ENCODE measurements at regions not wholly inside any gene's neighbourhood (a gene's known extent, or its start where the extent isn't known, plus 50 kb on each side); places are given as distances from the start of the nearest gene placed in this dataset.
"Not testable (repeated sequence)": the region's sequence is repeated elsewhere in the genome, so short reads cannot be mapped to it uniquely, and the experiment has no call there.

GRCh38 chr2:234163510-234164045, 113.1 kb downstream of the SPP2 start:
- no peak for DNase-seq

- no peak for DNase-seq
Measured at GRCh38 chr2:234162861-234163260, 112.4 kb downstream of the SPP2 start.

DNA sequence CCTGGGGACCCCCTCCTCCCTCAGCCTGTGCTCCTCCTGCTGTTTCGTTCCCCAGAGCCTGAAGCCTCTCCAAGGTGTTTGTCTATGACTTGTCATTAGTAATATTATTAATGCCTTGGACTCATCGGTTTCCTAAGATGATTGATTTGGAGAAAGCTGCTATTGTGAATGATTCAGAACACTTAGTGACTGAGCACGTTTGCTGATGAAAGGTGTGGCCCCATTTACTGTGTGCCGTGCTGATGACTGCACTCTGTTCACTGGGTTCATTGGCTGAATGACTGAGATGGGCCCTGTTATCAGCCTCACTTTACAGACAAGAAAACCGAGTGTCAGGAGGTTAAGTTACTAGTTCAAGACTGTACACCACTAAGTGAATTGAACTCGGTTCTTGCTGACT, 111.4 kb downstream of the SPP2 start:
- no peak for DNase-seq

GRCh38 chr2:234158812-234159211, 108.3 kb downstream of the SPP2 start:
- no peak for DNase-seq

DNA sequence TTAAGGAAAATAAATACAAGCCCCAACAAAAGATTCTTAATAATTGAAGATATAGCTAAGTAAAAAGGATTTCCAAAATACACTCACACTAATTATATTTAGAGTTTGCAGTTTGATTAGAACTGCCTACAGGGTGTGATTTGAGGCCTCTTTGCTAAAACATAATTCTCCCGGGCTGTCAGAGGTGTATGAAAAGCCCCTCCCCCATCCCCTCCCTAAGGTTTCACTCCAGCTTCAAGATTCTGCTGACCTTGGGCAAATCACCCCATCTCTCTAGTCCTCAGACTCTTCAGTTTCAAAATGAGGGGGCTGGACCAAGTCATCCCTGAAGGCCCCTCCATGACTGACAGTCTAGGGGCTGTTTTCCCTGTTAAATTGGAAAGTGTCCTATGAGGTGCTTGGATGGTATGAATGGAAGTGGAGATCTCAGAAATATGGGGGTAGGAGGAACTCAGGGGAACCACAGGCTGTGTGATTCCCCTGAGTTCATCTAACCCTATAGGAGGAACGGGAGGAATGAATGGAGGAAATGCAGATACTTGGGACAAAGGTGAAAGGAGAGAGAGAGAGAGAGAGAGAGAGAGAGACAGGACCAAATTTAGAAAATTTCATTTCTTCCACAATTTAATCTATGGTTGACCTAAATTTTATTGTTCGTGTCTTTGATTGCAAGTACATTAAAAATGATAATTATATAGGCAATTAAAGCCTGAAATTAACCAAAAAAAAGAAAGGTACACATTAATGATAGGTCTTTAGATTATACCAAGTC, 107.5 kb downstream of the SPP2 start:
- DNase-seq, result no peak

DNA sequence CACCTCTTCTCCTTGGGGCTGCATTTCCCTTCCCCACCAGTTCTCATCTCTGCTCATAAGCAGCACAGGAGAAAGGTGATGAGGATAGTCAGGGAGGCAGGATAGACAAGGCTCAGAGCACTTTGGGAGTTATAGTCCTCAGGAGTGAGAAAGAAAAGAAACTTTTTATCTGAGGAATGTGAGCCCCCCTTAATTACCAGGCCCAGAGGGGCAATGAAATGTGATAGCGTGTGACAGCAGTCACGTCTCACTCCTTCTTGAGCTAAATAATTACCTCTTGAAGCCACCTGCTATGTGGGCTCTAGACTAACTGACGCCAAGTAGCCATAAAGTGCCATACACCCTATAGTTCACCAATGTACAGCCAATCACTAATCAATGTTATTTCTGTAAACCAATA, 105.8 kb downstream of the SPP2 start:
- no peak for DNase-seq

- not testable (repeated sequence) for DNase-seq
Measured at GRCh38 chr2:234152835-234153234, 102.3 kb downstream of the SPP2 start.

GRCh38 chr2:234147335-234147861, 96.9 kb downstream of the SPP2 start:
- DNase-seq, result no peak

GRCh38 chr2:234146087-234146826, 95.8 kb downstream of the SPP2 start:
- DNase-seq, result no peak

GRCh38 chr2:234145511-234145910, 95.0 kb downstream of the SPP2 start:
- DNase-seq, result no peak

DNA sequence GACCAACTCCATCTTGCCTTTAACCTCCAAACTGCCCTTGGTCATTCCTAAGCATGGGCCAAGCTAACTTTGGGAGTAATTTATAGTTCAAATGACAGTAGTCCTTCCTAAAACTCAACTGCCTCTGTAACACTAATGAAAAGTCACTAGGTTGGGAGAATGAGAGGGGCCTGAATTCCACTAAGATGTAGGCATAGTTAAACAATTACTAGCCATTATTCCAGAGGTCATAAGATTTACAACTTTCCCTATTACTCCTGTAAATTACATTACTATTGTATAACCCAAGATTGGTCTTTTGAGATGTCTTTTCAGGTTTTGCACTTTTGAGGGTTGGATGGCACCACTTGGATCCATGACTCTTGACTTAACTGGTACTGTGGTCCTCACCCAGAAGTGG, 94.6 kb downstream of the SPP2 start:
- DNase-seq, result no peak

GRCh38 chr2:234143896-234144295, 93.4 kb downstream of the SPP2 start:
- DNase-seq, result no peak

DNA sequence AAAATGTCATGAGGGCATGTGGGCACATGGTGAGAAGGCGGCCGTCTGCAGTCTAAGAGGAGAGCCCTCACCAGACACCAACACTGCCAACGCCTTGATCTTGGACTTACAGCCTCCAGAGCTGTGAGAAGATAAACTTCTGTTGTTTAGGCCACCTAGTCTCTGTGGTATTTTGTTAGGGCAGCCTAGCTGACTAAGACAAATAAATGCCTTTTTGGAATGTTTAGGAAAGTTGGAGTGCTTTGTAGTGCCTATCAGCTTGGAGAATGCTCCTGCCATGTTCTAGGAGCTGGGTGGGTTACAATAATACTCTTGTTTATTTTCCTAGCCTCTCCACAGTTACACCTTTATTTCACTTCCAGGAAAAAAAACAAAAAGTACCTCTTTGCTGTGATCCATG, 92.0 kb downstream of the SPP2 start:
- DNase-seq, result no peak

DNA sequence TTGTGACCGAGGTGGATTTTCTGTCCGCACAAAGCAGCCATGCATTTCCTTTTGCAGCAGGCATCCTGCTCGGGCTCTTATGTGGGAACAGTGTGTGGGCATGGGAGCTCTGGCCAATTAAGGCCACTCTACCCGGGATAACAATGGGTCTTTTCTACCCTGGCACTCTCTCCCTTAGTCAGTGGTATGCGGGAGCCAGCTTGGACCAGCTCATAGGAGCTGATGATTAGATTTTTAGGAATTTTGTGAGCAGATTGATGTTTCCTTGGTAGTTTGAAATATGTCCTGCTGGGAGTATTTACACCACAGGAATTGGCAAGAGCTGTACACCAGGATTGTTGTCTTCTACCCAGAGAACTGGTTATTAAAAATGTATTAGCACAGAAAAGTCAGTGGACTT, 89.3 kb downstream of the SPP2 start:
- no peak for DNase-seq

DNA sequence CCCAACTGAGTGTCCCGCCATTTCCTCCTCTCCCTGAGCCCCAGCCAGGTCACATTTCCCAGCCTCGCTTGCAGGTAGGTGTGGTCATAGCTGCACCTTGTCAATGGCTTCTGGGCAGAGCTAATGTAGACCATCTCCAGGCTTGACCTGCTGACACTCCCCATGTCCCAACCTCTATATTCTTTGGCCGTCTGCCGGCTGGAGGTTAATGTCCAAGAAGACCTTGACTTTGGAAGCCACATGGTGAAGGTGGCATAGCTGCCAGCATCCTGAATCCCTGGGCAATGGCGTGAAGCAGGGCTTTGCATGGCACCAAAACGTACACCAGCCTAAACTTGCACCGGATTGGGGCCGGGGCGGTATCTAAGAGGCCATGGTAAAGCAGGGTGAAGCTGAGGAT, 88.3 kb downstream of the SPP2 start:
- DNase-seq, result no peak

- no peak for DNase-seq
Measured at GRCh38 chr2:234137400-234138014, 87.0 kb downstream of the SPP2 start.

DNA sequence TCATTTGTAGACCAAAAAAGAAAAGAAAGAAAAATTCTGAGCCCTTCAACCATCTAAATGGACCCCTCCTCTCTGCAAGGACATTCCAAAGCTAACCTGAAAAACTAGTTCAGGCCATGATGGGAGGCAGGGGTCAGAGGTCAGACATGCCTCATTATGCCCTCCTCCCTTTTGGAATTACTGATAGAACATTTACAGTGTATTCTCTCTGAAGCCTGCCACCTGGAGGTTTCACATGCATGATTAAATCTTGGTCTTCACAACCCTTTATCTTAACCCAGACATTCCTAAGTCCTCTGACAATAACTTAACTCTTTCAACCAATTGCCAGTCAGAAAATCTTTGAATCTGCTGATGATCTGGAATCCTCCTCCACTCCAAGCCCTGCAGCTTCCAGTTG, 86.0 kb downstream of the SPP2 start:
- no peak for DNase-seq

GRCh38 chr2:234135750-234136221, 85.3 kb downstream of the SPP2 start:
- peak in 39 of 56 donors; percentile 3 to 59 (median 21) for DNase-seq

DNA sequence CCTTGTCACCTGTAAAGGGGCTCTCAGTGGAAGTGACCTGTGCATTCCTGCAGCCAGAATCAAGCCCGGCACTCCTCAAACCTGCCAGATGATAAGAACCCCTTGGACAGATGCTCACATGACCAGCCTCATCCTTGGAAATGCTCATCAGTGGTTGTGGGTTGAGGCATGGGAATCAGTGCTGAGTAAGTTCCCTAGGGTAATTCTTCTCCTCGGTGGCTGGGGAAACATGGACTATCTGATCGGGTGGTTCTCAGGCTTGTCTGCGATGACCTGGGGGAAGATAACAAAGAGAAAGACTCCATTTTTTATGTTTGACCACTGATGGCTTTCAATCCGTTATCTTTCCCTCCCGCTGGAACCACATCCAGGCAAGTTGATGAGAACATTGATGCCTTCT, 84.0 kb downstream of the SPP2 start:
- no peak for DNase-seq

DNA sequence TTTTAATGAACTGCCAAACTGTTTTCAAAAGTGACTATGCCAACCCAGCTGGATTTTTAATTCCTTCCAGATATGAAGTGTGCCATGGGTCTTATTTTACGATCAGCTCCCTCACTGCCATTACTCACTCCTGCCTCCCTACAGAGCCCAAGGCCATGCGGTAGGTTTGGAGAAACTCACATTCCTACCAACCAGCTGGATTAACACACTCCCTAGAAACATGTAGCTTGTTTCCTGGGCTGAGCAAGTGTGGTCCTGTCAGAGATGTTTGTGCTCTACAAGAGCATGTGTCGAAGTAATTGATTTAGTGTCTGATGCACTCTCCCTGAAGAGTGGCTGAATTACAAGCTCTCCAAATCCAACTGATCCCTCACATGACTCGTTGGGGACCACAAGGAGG, 82.5 kb downstream of the SPP2 start:
- no peak for DNase-seq

GRCh38 chr2:234130777-234131181, 80.3 kb downstream of the SPP2 start:
- DNase-seq, result peak in 18 of 56 donors; percentile 1 to 68 (median 26)

DNA sequence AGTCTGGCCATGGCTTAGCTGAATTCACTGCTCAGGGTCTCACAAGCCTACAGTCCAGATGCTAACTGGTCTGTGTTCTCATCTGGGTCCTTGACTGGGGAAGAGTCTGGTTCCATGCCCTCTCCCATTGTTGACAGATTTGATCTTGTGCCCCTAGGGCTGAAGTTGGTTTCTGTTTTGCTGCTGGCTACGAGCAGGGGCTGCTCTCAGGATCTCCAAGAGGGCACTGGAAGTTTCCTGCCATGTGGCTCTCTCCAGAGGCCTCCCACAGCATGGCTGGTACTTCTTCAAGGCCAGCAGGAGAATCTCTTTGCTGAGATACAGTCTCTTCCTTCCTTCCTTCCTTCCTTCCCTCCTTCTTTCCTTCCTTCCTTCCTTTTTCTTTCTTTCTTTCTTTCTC, 78.1 kb downstream of the SPP2 start:
- no peak for DNase-seq

Data from amygdala (tissue), 56 donors.